ENCODE measurements at regions not wholly inside any gene's neighbourhood (a gene's known extent, or its start where the extent isn't known, plus 50 kb on each side); places are given as distances from the start of the nearest gene placed in this dataset.

DNA sequence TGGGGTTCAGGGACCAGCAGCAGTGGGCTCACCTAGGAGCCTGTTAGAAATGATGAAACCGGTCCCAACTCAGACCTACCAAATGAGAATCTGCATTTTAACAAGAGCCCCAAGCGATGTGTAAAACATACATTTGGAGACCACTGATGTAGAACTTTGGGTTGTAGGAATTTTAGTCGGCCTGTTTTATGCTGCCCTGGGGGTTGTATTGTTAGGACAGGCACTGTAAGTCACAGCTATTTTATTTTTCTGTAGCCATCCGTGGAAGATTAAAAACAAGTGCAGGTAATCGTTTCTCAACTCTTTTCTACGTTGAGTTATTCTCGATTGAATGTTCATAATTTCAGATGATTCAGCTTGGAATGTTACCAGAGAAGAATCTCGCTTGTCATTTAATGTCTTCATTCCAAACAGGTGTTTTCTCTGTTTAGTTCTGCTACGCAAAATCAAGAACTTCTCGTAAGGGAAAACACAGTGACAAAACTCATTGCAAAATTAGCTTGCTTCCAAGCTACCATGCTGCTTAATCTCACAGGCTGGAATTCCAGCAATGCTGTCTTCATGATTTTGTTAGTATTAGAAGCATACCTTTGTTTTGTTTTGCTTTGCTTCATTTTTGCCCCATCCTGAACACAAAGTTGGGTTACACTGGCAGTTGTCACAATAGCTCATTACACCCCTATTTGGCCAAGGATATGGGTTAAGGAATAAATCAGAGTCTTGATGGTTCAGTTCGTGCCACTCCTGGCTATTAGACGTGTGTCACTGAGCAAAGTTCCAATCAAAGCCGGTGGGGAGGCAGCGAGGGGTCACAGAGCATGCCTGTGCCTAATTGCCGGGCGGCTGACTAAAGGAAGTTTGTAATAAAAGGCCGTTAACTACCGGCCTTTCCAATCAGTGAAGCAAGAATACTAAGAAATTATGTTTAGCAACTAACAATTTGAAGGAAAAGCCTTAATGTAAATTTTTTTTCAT lies 676.9 kb downstream of the GATA3 start:
- TF ChIP-seq, protein P1, sequence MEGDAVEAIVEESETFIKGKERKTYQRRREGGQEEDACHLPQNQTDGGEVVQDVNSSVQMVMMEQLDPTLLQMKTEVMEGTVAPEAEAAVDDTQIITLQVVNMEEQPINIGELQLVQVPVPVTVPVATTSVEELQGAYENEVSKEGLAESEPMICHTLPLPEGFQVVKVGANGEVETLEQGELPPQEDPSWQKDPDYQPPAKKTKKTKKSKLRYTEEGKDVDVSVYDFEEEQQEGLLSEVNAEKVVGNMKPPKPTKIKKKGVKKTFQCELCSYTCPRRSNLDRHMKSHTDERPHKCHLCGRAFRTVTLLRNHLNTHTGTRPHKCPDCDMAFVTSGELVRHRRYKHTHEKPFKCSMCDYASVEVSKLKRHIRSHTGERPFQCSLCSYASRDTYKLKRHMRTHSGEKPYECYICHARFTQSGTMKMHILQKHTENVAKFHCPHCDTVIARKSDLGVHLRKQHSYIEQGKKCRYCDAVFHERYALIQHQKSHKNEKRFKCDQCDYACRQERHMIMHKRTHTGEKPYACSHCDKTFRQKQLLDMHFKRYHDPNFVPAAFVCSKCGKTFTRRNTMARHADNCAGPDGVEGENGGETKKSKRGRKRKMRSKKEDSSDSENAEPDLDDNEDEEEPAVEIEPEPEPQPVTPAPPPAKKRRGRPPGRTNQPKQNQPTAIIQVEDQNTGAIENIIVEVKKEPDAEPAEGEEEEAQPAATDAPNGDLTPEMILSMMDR (conservative IDR thresholded peaks at IDR 0.05; ENCODE audit: control insufficient read depth, insufficient read depth, low read depth, low read length), result no peak
- H3K4me3 ChIP-seq (ENCODE audit: control insufficient read depth, low read depth, low read length), result no peak overlapping the region
- no peak for DNase-seq (ENCODE audit: low read depth)

DNA sequence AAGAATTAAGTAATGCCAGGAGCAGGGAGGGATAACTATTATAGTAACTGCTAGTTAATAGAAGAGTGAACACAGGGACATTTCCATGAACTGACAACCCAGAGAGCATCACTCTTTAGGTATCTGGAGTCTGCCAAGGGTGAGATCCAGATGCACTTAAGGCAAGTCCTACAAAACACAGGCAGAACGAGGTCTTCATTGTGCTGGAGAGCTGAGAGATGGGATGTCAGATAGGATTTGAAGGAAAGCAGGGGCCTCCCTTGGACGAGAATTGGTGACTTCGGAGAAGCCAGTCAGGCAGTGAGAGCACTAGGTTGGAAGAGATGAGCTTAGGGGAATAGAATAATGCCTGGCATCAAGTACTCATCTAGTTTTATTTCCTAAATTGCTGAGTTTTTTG lies 684.5 kb downstream of the GATA3 start:
- H3K4me3 ChIP-seq (ENCODE audit: control insufficient read depth, low read depth, low read length), result no peak overlapping the region
- TF ChIP-seq, protein P1 (conservative IDR thresholded peaks at IDR 0.05; ENCODE audit: control insufficient read depth, insufficient read depth, low read depth, low read length), result no peak
- no peak for DNase-seq (ENCODE audit: low read depth)

DNA sequence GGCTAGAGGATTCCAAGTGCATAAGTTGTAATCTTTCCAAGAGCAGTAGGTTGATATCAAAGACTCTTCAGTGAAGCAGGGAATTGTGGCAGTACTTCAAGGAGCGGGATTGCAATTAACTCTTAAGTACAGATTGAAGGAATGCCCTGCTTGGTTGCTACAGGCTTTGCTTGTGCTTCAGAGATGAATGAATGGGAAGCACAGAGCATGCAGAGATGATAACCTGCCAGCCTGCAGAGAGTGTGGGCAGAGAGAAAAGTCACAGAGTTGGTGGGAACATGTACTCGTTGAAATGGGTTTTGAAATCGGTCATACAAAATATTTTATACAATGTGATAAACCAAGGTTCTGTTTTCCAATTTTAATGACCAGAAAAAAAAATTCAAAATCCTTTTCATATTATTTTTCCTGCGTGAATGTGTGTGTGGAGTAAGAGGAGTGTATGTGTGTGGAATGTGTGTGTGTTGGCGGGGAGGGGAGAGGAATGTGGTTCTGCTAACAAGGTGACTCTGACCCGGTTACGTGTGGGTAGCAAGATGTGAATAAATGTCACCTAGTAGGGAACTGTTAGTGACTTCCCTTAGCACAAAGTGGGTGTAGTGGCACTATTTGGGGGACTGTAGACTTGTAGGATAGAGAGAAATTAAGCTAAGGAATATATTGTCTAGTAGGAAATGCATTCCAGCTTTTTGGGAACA lies 697.8 kb downstream of the GATA3 start:
- DNase-seq (ENCODE audit: low read depth), result no peak
- TF ChIP-seq, protein P1 (conservative IDR thresholded peaks at IDR 0.05; ENCODE audit: control insufficient read depth, insufficient read depth, low read depth, low read length), result no peak
- H3K4me3 ChIP-seq (ENCODE audit: control insufficient read depth, low read depth, low read length), result no peak overlapping the region

DNA sequence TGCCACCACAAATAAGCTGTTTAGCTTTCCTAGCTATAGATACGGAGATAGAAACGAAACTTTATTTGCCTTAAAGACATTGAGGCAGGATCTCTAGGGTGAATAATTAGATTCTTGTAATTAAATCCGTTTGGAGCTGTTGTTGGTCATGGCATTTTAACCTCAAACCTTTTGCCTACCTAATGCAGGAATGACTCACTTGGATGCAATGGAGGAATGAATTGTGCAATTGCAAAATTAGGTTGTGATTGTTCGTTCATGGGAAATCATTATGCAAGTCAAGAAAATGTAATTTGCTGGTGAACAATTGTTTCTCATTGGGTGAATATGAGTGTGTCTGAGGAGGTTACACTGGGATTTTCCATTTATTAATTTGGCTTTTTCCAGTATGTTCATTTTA lies 703.5 kb downstream of the GATA3 start:
- DNase-seq (ENCODE audit: low read depth), result peak; percentile 1
- no peak overlapping the region for H3K4me3 ChIP-seq (ENCODE audit: control insufficient read depth, low read depth, low read length)
- TF ChIP-seq, protein P1 (conservative IDR thresholded peaks at IDR 0.05; ENCODE audit: control insufficient read depth, insufficient read depth, low read depth, low read length), result no peak

DNA sequence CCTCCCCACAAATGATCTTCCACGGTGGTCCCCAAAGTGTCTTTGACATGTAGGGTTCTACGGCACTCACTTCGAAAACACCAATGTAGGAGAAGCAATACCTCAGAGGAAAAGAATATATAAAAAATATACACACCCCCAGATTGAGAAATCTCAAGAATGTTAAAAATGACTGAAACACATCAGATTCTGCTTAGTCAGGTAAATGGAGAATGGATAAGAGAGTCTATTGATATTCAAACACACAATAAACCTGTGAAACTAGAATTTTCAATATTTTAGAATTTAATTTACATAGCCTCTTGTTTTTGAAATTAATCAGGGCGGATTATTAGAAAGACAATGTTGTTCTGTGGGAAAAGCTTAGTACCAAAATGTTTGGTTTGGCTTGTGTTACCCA lies 712.4 kb downstream of the GATA3 start:
- TF ChIP-seq, protein P1 (conservative IDR thresholded peaks at IDR 0.05; ENCODE audit: control insufficient read depth, insufficient read depth, low read depth, low read length), result no peak
- DNase-seq (ENCODE audit: low read depth), result no peak
- no peak overlapping the region for H3K4me3 ChIP-seq (ENCODE audit: control insufficient read depth, low read depth, low read length)

- TF ChIP-seq, protein P1 (conservative IDR thresholded peaks at IDR 0.05; ENCODE audit: control insufficient read depth, insufficient read depth, low read depth, low read length), result no peak
- H3K4me3 ChIP-seq (ENCODE audit: control insufficient read depth, low read depth, low read length), result no peak overlapping the region
- DNase-seq (ENCODE audit: low read depth), result no peak
Observed at GRCh38 chr10:8767591-8767990, 713.1 kb downstream of the GATA3 start.
